ENCODE measurements at regions not wholly inside any gene's neighbourhood (a gene's known extent, or its start where the extent isn't known, plus 50 kb on each side); places are given as distances from the start of the nearest gene placed in this dataset.

GRCh38 chr9:79857188-79857587 lies 285.4 kb downstream of the TLE4 start:
- Mint-ChIP-seq H3K4me3 (no peak overlapping the region), H3K9me3 (peaks cover 12% of the 10 kb centered on the region), H3K4me1 (no peaks in the 10 kb centered on the region), H3K27me3 (ENCODE audit: low read depth) (no peaks in the 10 kb centered on the region), H3K36me3 (ENCODE audit: low read depth) (no peaks in the 10 kb centered on the region), H3K27ac (no peak overlapping the region)
- TF ChIP-seq CTCF (IDR thresholded peaks at IDR 0.05; ENCODE audit: unreplicated experiment in 3 of 3) = no peak

- H3K9me3 Mint-ChIP-seq = peaks cover 41% of the 10 kb centered on the region
- no peaks in the 10 kb centered on the region for H3K27me3 Mint-ChIP-seq (ENCODE audit: low read depth)
- no peaks in the 10 kb centered on the region for H3K4me1 Mint-ChIP-seq
- no peak for TF ChIP-seq CTCF (IDR thresholded peaks at IDR 0.05; ENCODE audit: unreplicated experiment in 3 of 3)
- H3K36me3 Mint-ChIP-seq (ENCODE audit: low read depth) = peaks cover 7% of the 10 kb centered on the region
- no peak overlapping the region for H3K27ac Mint-ChIP-seq
- H3K4me3 Mint-ChIP-seq = no peak overlapping the region
Observed at GRCh38 chr9:79847074-79847473, 275.3 kb downstream of the TLE4 start.

DNA sequence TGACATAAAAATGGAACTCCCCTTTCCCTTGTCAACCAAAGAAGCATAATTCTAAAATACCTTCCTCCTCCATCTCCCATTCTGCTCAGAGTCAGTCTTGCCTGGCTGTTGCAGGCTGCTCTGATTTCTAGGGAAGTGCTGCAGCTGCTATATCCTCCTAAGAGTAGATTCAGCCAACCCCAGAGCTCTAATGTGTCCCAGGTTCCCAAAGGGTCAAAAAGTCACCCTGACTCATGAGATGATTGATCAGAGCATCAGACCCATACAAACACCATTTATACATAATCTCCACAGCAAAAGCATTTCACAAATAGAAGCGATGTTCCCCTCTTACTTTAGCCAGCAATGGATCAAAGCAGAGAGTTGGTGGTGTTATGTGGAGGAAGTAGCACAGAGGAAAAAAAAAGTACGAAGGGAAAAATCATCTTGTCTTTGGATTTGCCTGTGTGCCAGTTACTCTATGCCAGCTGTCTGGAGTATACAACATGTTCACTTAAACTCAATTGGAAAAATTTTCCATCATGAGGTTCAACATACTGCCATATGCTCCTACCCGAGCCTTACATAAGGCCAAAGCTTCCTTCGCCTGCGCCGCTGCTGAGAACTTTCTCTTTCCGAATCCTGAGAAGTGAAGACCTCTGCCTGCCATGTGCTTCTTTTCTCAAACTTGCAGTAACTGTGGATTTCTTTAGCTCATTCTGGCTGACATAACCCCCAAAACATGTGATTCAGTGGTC lies 258.0 kb downstream of the TLE4 start:
- no peak for TF ChIP-seq CTCF (IDR thresholded peaks at IDR 0.05; ENCODE audit: unreplicated experiment in 3 of 3)
- Mint-ChIP-seq H3K36me3 (ENCODE audit: low read depth) (no peaks in the 10 kb centered on the region), H3K4me3 (no peak overlapping the region), H3K27me3 (ENCODE audit: low read depth) (peaks cover 4% of the 10 kb centered on the region), H3K4me1 (no peaks in the 10 kb centered on the region), H3K9me3 (peaks cover 4% of the 10 kb centered on the region), H3K27ac (no peak overlapping the region)

DNA sequence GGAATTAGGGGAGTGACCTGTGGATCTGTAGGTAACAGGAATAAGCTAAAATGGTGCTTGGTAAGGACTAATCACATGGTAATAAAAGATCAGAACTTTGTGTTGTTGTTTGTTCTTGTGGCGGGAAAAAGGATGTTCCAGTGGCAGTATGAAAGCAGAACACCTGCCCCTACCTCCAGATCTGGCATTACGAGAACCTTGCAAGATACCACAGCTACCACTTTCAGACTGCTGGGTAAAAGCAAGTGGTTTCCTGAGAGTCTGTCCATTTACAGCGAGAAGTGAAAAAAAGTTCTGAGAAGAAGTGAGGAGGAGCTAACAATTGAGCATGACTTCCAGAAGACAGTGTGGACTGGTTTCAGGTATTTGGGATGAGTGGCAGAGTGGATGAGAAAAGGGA lies 252.5 kb downstream of the TLE4 start:
- no peak for TF ChIP-seq CTCF (IDR thresholded peaks at IDR 0.05; ENCODE audit: unreplicated experiment in 3 of 3)
- H3K27me3 Mint-ChIP-seq (ENCODE audit: low read depth) = peaks cover 17% of the 10 kb centered on the region
- H3K27ac Mint-ChIP-seq = no peak overlapping the region

GRCh38 chr9:79817438-79818004 lies 245.8 kb downstream of the TLE4 start:
- no peaks in the 10 kb centered on the region for H3K36me3 Mint-ChIP-seq (ENCODE audit: low read depth)
- H3K4me3 Mint-ChIP-seq = no peak overlapping the region
- H3K4me1 Mint-ChIP-seq = peaks cover 12% of the 10 kb centered on the region
- no peak overlapping the region for H3K27ac Mint-ChIP-seq
- peaks cover 23% of the 10 kb centered on the region for H3K27me3 Mint-ChIP-seq (ENCODE audit: low read depth)
- TF ChIP-seq CTCF (IDR thresholded peaks at IDR 0.05; ENCODE audit: unreplicated experiment in 3 of 3) = no peak
- H3K9me3 Mint-ChIP-seq = no peaks in the 10 kb centered on the region

More for the DNA sequence above, 252.5 kb downstream of the TLE4 start:
- no peaks in the 10 kb centered on the region for H3K36me3 Mint-ChIP-seq (ENCODE audit: low read depth)
- peaks cover 3% of the 10 kb centered on the region for H3K9me3 Mint-ChIP-seq
- no peak overlapping the region for H3K4me3 Mint-ChIP-seq
- H3K4me1 Mint-ChIP-seq = peaks cover 5% of the 10 kb centered on the region

GRCh38 chr9:79813258-79813638 lies 241.5 kb downstream of the TLE4 start:
- no peaks in the 10 kb centered on the region for H3K9me3 Mint-ChIP-seq
- no peak for TF ChIP-seq CTCF (IDR thresholded peaks at IDR 0.05; ENCODE audit: unreplicated experiment in 3 of 3)

More at GRCh38 chr9:79813258-79813638, 241.5 kb downstream of the TLE4 start:
- Mint-ChIP-seq H3K27me3 (ENCODE audit: low read depth) (peaks cover 27% of the 10 kb centered on the region), H3K27ac (no peak overlapping the region), H3K4me1 (peaks cover 17% of the 10 kb centered on the region), H3K4me3 (no peak overlapping the region), H3K36me3 (ENCODE audit: low read depth) (no peaks in the 10 kb centered on the region)
